Cardiac fibroblast (primary cell): ENCODE measurements at regions not wholly inside any gene's neighbourhood (a gene's known extent, or its start where the extent isn't known, plus 50 kb on each side); places are given as distances from the start of the nearest gene placed in this dataset.

Experiments
- DNase-seq, 2 donors: peaks; one replicate each; pipeline versions ENCODE4 v3.0.0 to v3.0.0-alpha.2; 2010; ENCODE audit warnings: low read depth in 2 of 2
- H3K4me3 ChIP-seq, 2 donors: replicated peaks in 1 of 2; 1 replicate in 1 of 2; 2 replicates in 1 of 2; pipeline ENCODE4 v1.5.1; 2011; ENCODE audit warnings: low read depth in 2 of 2, low read length in 2 of 2, mild to moderate bottlenecking in 2 of 2, moderate library complexity in 1 of 2
- CTCF ChIP-seq: IDR thresholded peaks from one replicate; pipeline ENCODE4 v1.5.1; 2011; ENCODE audit warnings: low read depth, mild to moderate bottlenecking, low read length, inconsistent platforms

DNA sequence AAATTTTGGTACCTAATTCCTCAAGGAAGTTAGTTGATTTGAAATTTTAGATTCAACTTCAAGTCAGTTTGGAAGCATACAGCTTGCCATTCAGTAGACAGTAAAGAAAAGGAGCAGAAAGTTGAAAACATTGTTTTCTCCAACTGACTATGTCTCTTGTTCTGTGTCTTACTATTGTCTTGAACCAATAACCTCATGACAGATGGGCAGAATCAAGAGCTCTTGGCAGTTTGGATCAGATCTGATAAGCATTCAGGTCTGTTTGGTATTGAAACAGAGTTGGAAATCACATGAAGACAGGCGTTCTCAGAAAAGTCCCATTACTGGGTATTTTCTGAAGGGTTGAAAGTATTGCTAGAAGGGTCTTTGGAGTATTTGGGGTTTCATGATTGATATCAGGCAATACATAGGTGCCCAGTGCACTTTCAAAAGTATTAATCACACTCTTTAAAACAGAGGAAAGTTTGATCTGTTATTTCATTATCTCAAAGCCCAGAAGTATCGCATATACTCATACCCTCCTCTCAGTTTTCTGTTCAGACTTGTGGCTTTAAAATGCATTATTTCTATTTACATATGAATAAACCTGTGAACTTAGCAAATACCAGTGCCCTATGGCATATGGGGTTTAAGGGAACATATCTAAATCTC is 428.4 kb upstream of the ZEB2 start:
- TF ChIP-seq CTCF = no peak
- DNase-seq = no peak
- H3K4me3 ChIP-seq = no peak overlapping the region

- DNase-seq = no peak
- no peak overlapping the region for H3K4me3 ChIP-seq
- no peak for TF ChIP-seq CTCF
These were observed 427.8 kb upstream of the ZEB2 start for GRCh38 chr2:144947709-144948037.

GRCh38 chr2:144946263-144946662 is 426.3 kb upstream of the ZEB2 start:
- TF ChIP-seq CTCF = no peak
- DNase-seq = no peak
- H3K4me3 ChIP-seq = no peak overlapping the region

GRCh38 chr2:144944546-144945220 is 424.8 kb upstream of the ZEB2 start:
- peak; percentile 7 to 41 for DNase-seq
- H3K4me3 ChIP-seq = no peak overlapping the region
- no peak for TF ChIP-seq CTCF

- H3K4me3 ChIP-seq = no peak overlapping the region
- peak; percentile 73 to 89 for DNase-seq
- no peak for TF ChIP-seq CTCF
These were observed 424.1 kb upstream of the ZEB2 start for GRCh38 chr2:144943986-144944385.

DNA sequence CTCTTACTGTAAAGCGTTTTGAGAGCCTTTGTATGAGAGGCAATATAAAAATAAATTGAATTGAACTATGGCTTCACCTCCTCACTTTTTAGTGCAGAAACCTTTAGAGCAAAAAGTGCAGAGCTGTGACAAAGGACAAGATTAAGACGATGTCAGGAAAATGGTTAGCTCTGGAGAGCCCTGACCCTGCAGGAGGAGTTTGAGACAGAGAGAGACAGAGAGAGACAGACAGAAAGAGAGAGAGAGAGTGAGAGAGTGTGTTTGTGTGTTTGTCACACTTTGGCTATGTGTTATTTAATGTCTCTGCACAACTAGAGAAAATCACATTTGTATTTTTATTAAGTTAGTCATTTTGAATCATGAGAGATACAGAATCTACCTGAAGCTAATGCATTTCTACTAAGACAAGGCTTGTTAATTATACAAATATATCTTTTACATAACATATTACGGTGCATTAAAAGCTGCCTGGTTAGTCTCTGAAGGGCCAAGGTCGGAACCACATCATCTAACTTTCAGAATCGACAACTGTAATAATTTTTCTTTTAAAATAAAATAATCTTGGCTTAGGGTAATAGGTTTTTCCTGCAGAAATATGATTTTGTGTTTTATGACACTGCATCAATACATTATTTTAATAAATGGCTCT is 423.5 kb upstream of the ZEB2 start:
- peak in 1 of 2 donors; percentile 27 for DNase-seq
- no peak overlapping the region for H3K4me3 ChIP-seq
- TF ChIP-seq CTCF = no peak
